T-helper 2 cell treated with Interferon-gamma antibody and Interleukin-4, amounts not matched to agents 5 μg/mL and 100 μg/mL, for 36 hours (primary cell): ENCODE measurements at regions not wholly inside any gene's neighbourhood (a gene's known extent, or its start where the extent isn't known, plus 50 kb on each side); places are given as distances from the start of the nearest gene placed in this dataset.

Experiments used
- DNase-seq: peaks from one replicate; pipeline ENCODE4 v3.0.0; 2021; ENCODE audit warnings: low spot score
- H3K27ac Mint-ChIP-seq: one replicate; pipeline ENCODE4 v1.8.0; 2021; ENCODE audit warnings: mild to moderate bottlenecking, mixed read lengths
- H3K27me3 Mint-ChIP-seq: one replicate; pipeline ENCODE4 v1.8.0; 2021; ENCODE audit warnings: low read depth, mixed read lengths
- H3K36me3 Mint-ChIP-seq: one replicate; pipeline ENCODE4 v1.8.0; 2021; ENCODE audit warnings: low read depth, mixed read lengths
- H3K4me1 Mint-ChIP-seq: one replicate; pipeline ENCODE4 v1.8.0; 2021; ENCODE audit warnings: low read depth, mixed read lengths
- H3K4me3 Mint-ChIP-seq: one replicate; pipeline ENCODE4 v1.8.0; 2022; ENCODE audit warnings: mild to moderate bottlenecking, moderate library complexity, mixed read lengths
- H3K9me3 Mint-ChIP-seq: one replicate; pipeline ENCODE4 v1.8.0; 2021; ENCODE audit warnings: mixed read lengths

DNA sequence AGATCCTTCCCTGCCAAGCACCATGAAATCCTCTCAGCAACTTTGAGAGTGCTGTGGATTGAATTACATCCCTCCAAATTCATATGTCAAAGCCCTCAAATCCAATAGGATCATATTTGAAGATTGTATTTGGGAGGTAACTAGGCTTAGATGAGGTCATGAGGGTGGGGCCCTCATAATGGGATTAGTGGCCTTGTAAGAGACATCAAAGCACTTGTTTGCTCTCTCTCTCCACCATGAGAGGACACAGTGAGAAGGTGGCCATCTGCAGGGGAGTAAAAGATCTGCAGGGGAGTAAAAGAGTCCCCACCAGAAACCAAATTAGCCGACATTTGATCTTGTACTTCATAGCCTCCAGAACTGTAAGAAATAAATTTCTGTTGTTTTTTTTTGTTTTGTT is 298.2 kb downstream of the SAMD5 start:
- no peak for DNase-seq
- Mint-ChIP-seq H3K27me3 (no peaks in the 10 kb centered on the region), H3K36me3 (no peaks in the 10 kb centered on the region), H3K27ac (no peak overlapping the region), H3K4me3 (no peak overlapping the region), H3K4me1 (no peaks in the 10 kb centered on the region), H3K9me3 (peaks cover 8% of the 10 kb centered on the region)

- Mint-ChIP-seq H3K9me3 (peaks cover 5% of the 10 kb centered on the region), H3K36me3 (no peaks in the 10 kb centered on the region), H3K27ac (no peak overlapping the region), H3K4me1 (no peaks in the 10 kb centered on the region), H3K27me3 (no peaks in the 10 kb centered on the region), H3K4me3 (no peak overlapping the region)
- no peak for DNase-seq
These were observed 300.1 kb downstream of the SAMD5 start for GRCh38 chr6:147808640-147809039.

- Mint-ChIP-seq H3K36me3 (no peaks in the 10 kb centered on the region), H3K4me3 (no peak overlapping the region), H3K27ac (no peak overlapping the region), H3K27me3 (no peaks in the 10 kb centered on the region), H3K9me3 (no peaks in the 10 kb centered on the region), H3K4me1 (no peaks in the 10 kb centered on the region)
- no peak for DNase-seq
These were observed 303.6 kb downstream of the SAMD5 start for GRCh38 chr6:147811913-147812629.

- no peak overlapping the region for H3K27ac Mint-ChIP-seq
These were observed 308.7 kb downstream of the SAMD5 start for GRCh38 chr6:147817042-147817689.

GRCh38 chr6:147820520-147820919 is 312.0 kb downstream of the SAMD5 start:
- no peaks in the 10 kb centered on the region for H3K27me3 Mint-ChIP-seq
- H3K4me3 Mint-ChIP-seq: no peak overlapping the region
- H3K36me3 Mint-ChIP-seq: no peaks in the 10 kb centered on the region
- H3K9me3 Mint-ChIP-seq: no peaks in the 10 kb centered on the region
- H3K27ac Mint-ChIP-seq: no peak overlapping the region
- no peak for DNase-seq
- H3K4me1 Mint-ChIP-seq: no peaks in the 10 kb centered on the region

More at GRCh38 chr6:147817042-147817689, 308.7 kb downstream of the SAMD5 start:
- no peaks in the 10 kb centered on the region for H3K27me3 Mint-ChIP-seq
- no peaks in the 10 kb centered on the region for H3K36me3 Mint-ChIP-seq
- no peak for DNase-seq
- no peaks in the 10 kb centered on the region for H3K4me1 Mint-ChIP-seq
- H3K9me3 Mint-ChIP-seq: no peaks in the 10 kb centered on the region
- H3K4me3 Mint-ChIP-seq: no peak overlapping the region

DNA sequence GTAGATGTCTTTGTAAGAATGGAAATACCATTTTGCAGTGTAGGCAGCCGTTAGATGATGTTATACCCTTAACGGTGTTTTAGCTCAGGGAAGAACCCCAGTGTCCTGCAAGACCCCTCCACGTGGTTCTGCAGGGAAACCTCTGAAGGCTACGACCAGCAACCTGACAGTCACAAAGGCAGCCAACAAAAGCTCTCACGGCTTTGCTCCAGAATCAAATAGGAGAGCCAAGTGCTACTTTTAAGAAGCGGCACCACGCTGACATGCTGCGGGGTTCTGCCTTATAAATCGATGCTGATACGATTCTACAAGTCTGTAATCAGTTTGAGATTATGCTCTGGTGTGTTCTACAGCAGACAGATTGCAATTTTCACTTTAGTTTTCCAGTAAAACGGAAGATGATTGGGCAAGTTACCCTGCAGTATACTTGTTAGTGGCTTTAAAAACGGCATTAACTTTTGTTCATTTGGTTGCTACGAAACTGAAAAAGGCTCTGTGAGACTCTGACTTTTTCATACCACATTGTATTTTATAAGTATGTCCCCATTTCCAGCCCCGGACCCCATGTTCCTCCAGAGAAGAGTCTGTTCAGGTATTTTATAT is 312.9 kb downstream of the SAMD5 start:
- Mint-ChIP-seq H3K9me3 (no peaks in the 10 kb centered on the region), H3K4me1 (no peaks in the 10 kb centered on the region), H3K36me3 (no peaks in the 10 kb centered on the region), H3K27me3 (no peaks in the 10 kb centered on the region), H3K27ac (no peak overlapping the region), H3K4me3 (no peak overlapping the region)
- no peak for DNase-seq

GRCh38 chr6:147823936-147824335 is 315.4 kb downstream of the SAMD5 start:
- H3K9me3 Mint-ChIP-seq: no peaks in the 10 kb centered on the region
- no peaks in the 10 kb centered on the region for H3K36me3 Mint-ChIP-seq
- no peak overlapping the region for H3K4me3 Mint-ChIP-seq
- no peak overlapping the region for H3K27ac Mint-ChIP-seq
- no peak for DNase-seq
- H3K4me1 Mint-ChIP-seq: no peaks in the 10 kb centered on the region
- no peaks in the 10 kb centered on the region for H3K27me3 Mint-ChIP-seq

DNA sequence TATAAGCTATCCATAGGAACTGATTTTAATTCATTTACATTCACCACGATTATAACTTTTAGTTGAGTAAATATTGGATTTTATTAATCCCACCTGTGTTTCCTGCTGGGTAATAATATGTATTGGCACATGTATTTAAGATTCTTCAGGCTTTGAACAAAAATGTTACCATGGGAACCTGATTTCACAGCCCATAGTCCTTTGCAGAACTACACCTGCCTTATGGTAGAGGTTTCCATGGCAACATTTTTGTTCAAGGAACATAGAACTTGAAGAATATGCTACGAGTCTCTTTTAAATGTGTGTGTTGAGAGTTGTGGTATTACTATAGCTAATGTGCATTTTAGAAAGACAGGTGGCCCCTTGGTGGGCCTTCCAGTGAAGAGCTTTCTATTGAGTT is 317.4 kb downstream of the SAMD5 start:
- no peak overlapping the region for H3K27ac Mint-ChIP-seq
- H3K4me1 Mint-ChIP-seq: no peaks in the 10 kb centered on the region
- H3K27me3 Mint-ChIP-seq: no peaks in the 10 kb centered on the region
- H3K4me3 Mint-ChIP-seq: no peak overlapping the region
- H3K9me3 Mint-ChIP-seq: no peaks in the 10 kb centered on the region
- no peaks in the 10 kb centered on the region for H3K36me3 Mint-ChIP-seq
- no peak for DNase-seq

- no peak for DNase-seq
- Mint-ChIP-seq H3K9me3 (no peaks in the 10 kb centered on the region), H3K36me3 (no peaks in the 10 kb centered on the region), H3K4me1 (no peaks in the 10 kb centered on the region), H3K27me3 (no peaks in the 10 kb centered on the region), H3K4me3 (no peak overlapping the region), H3K27ac (no peak overlapping the region)
These were observed 318.2 kb downstream of the SAMD5 start for GRCh38 chr6:147826698-147827097.

DNA sequence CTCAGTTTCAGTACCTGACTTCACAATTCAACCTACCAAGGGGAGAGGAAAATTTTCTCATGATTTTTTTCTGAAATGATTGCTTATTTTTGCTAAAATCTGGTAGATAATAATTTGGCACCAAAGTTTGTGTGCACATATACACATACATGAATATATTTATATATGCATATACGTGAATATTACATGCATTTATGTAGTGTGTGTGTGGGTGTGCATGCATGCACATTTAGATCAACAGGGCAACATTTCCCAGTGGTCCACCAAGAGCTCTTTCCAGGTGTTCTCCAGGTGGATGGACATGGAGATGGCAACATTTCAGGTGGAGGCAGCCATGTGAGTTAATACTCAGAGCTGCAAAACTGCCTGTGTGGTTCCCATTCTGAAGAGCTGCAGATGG is 320.9 kb downstream of the SAMD5 start:
- no peaks in the 10 kb centered on the region for H3K27me3 Mint-ChIP-seq
- no peaks in the 10 kb centered on the region for H3K4me1 Mint-ChIP-seq
- no peaks in the 10 kb centered on the region for H3K9me3 Mint-ChIP-seq
- H3K27ac Mint-ChIP-seq: no peak overlapping the region
- DNase-seq: no peak
- H3K4me3 Mint-ChIP-seq: no peak overlapping the region
- no peaks in the 10 kb centered on the region for H3K36me3 Mint-ChIP-seq

GRCh38 chr6:147829835-147830234 is 321.3 kb downstream of the SAMD5 start:
- Mint-ChIP-seq H3K36me3 (no peaks in the 10 kb centered on the region), H3K27me3 (no peaks in the 10 kb centered on the region), H3K9me3 (no peaks in the 10 kb centered on the region), H3K27ac (no peak overlapping the region), H3K4me1 (no peaks in the 10 kb centered on the region), H3K4me3 (no peak overlapping the region)
- DNase-seq: no peak

GRCh38 chr6:147831356-147831755 is 322.9 kb downstream of the SAMD5 start:
- Mint-ChIP-seq H3K4me1 (no peaks in the 10 kb centered on the region), H3K27me3 (no peaks in the 10 kb centered on the region), H3K27ac (no peak overlapping the region), H3K9me3 (no peaks in the 10 kb centered on the region), H3K36me3 (no peaks in the 10 kb centered on the region), H3K4me3 (no peak overlapping the region)
- DNase-seq: no peak

DNA sequence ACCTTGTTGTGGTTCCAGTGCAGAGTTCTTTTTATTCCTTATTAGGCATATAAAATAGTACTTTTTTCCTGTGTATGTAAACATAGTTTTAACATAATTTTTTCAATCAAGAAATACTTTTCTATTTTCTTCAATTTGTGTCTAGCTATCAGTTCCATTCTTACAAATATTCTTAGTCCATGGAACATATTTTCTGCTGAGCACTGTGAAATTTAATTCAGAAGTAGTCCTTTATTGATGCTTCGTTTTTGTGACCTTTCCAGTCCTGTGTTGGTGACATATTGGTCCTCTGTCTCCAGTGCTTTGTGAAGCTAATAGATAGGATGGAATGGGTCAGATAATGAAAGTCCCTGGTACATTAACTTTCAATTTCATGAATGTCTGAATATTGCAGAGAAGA is 325.1 kb downstream of the SAMD5 start:
- Mint-ChIP-seq H3K4me1 (no peaks in the 10 kb centered on the region), H3K36me3 (no peaks in the 10 kb centered on the region), H3K4me3 (no peak overlapping the region), H3K27ac (no peak overlapping the region), H3K27me3 (no peaks in the 10 kb centered on the region), H3K9me3 (no peaks in the 10 kb centered on the region)
- DNase-seq: no peak

DNA sequence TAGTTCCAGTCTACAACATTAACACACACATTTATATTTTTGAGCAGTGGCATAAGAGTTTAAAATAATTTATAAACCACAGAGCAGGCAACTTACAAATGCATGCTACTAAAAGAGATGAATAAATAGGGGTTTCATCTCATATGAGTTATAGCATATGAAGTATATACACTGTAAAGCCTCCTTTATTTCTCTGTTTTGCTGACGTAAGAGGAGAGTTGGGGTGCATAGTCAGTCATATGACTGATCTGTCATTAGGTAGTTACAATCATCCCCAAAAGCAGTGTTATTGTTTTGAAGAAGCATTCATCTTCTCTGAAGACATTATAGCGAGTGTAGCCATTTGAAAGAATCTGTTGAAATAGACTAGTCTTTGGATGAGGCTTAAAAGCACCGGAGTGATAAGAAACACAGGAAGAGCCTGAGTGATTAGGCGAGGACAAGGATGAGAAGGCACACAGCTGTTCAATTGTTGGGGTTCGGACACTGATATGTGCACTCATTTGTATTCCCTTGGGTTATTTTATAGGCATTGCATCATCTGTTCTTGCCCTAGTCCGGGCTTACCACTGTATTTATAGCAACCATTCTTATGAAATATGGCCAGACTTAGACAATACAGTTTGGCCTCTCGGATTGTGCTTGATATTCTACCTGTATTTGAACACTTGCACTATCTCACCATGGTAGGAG is 325.7 kb downstream of the SAMD5 start:
- H3K36me3 Mint-ChIP-seq: no peaks in the 10 kb centered on the region
- no peaks in the 10 kb centered on the region for H3K9me3 Mint-ChIP-seq
- no peaks in the 10 kb centered on the region for H3K27me3 Mint-ChIP-seq
- H3K27ac Mint-ChIP-seq: no peak overlapping the region
- H3K4me1 Mint-ChIP-seq: no peaks in the 10 kb centered on the region
- H3K4me3 Mint-ChIP-seq: no peak overlapping the region
- DNase-seq: no peak
